GM19238 (cell line): ENCODE measurements at regions not wholly inside any gene's neighbourhood (a gene's known extent, or its start where the extent isn't known, plus 50 kb on each side); places are given as distances from the start of the nearest gene placed in this dataset.

ENCODE experiments used
- DNase-seq: peaks from one replicate; pipeline ENCODE4 v3.0.0; 2011; ENCODE audit warnings: low spot score; ENCODE audit not compliant: insufficient read length

GRCh38 chr3:42013691-42014457 lies 52.0 kb upstream of the ULK4 start:
- DNase-seq = no peak

- peak; percentile 75 for DNase-seq
These were observed 51.2 kb upstream of the ULK4 start for GRCh38 chr3:42012935-42013690.

- no peak for DNase-seq
These were observed 50.6 kb upstream of the ULK4 start for GRCh38 chr3:42012383-42012934.
